ENCODE measurements at regions not wholly inside any gene's neighbourhood (a gene's known extent, or its start where the extent isn't known, plus 50 kb on each side); places are given as distances from the start of the nearest gene placed in this dataset.

DNA sequence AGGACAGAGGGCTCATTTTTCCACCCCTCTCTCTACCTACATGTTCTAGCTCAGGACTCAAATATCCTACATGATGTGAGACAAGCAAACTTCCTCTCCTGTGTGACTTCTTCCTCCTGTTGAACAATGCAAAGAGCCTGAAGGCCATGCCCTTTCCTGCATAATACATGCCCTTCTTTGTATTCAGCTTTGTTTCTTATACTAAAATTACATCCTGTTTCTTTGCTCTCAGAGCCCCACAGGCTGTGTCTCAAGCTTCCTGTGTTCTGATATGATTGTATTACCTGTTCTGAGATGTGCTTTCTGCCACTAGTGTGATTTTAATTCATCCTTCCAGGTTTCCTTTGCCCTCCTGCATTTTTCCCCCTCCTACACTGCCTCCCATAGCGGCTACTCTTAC, 166.4 kb upstream of the AFF2 start:
- peaks cover 21% of the 10 kb centered on the region for H3K4me1 Mint-ChIP-seq
- CTCF ChIA-PET: interaction anchor here (0.9 kb wide), 1 partner anchor 197 kb away, joined by 3 read pairs; no protein-coding TSS in a partner anchor
- H3K9me3 Mint-ChIP-seq: no peaks in the 10 kb centered on the region
- POLR2A ChIA-PET: interaction anchor here (1.4 kb wide), 1 partner anchor 47 kb away, joined by 4 read pairs; no protein-coding TSS in a partner anchor
- H3K4me3 Mint-ChIP-seq: no peak overlapping the region
- no peaks in the 10 kb centered on the region for H3K27me3 Mint-ChIP-seq
- no peak for DNase-seq
- H3K27ac Mint-ChIP-seq: peak overlapping the region; percentile 48
- no peaks in the 10 kb centered on the region for H3K36me3 Mint-ChIP-seq (ENCODE audit: low read depth)

DNA sequence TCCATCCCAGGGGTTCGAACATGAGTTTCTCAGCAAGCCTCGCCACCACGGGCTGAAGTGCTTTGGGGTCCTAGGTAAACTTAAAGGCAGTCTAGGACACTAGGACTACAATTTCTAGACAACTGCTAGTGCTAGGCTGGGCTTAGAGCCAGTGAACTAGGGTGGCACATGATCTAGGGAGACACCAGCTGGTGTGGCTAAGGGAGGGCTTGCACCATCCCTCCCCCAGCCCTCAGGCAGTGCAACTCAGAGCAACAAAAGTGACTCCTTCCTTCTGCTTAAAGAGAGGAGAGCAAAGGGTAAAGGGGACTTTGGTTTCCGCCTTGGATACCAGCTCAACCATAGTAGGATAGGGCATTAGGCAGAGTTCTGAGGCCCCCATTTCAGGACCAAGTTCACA, 162.5 kb upstream of the AFF2 start:
- H3K27ac Mint-ChIP-seq: no peak overlapping the region
- ChIA-PET CTCF (no interaction called here), POLR2A (no interaction called here)
- no peaks in the 10 kb centered on the region for H3K9me3 Mint-ChIP-seq
- no peak for DNase-seq
- no peaks in the 10 kb centered on the region for H3K36me3 Mint-ChIP-seq (ENCODE audit: low read depth)
- no peak overlapping the region for H3K4me3 Mint-ChIP-seq
- peaks cover 25% of the 10 kb centered on the region for H3K4me1 Mint-ChIP-seq
- H3K27me3 Mint-ChIP-seq: no peaks in the 10 kb centered on the region

DNA sequence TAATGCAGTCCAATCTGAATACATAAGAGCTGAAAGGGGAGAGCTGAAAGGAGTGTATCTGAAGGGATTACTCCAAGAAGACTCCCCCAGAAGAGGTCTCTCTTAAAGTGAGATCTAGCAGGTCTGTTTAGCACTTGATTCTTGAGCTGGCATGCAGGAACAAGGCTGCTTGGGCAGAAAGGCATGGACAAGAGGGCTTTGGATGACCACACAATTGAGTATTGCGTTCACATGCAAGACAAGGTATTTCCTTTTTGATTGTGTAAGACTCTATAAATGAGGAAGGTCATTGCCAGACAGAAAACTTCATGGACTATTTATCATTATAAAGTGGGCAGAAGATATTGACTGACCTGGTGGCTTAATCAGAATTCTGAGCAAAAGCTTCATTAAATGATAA, 145.5 kb upstream of the AFF2 start:
- ChIA-PET POLR2A (no interaction called here), CTCF (no interaction called here)
- H3K36me3 Mint-ChIP-seq (ENCODE audit: low read depth): no peaks in the 10 kb centered on the region
- H3K9me3 Mint-ChIP-seq: peaks cover 3% of the 10 kb centered on the region
- no peaks in the 10 kb centered on the region for H3K27me3 Mint-ChIP-seq
- H3K4me1 Mint-ChIP-seq: no peaks in the 10 kb centered on the region
- H3K4me3 Mint-ChIP-seq: no peak overlapping the region
- no peak for DNase-seq
- H3K27ac Mint-ChIP-seq: no peak overlapping the region

DNA sequence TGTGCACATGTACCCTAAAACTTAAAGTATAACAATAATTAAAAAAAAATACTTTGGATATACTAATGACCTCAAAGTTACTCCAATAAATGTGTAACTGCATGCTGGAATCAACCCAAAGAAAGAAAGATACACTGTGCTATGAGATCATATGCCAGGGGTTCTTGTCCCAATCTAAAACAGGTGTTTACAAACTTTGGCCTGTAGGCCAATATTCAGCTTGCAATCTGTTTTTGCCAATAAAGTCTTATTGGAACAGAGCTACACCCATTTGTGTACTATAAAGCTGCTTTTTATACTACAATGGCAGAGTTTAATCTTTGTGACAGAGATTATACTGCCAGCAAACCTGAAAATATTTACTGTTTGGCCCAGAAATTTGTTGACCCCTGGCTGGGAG, 138.8 kb upstream of the AFF2 start:
- no peaks in the 10 kb centered on the region for H3K4me1 Mint-ChIP-seq
- H3K4me3 Mint-ChIP-seq: no peak overlapping the region
- ChIA-PET POLR2A (no interaction called here), CTCF (no interaction called here)
- H3K27me3 Mint-ChIP-seq: no peaks in the 10 kb centered on the region
- no peaks in the 10 kb centered on the region for H3K9me3 Mint-ChIP-seq
- DNase-seq: no peak
- H3K27ac Mint-ChIP-seq: no peak overlapping the region
- H3K36me3 Mint-ChIP-seq (ENCODE audit: low read depth): no peaks in the 10 kb centered on the region

DNA sequence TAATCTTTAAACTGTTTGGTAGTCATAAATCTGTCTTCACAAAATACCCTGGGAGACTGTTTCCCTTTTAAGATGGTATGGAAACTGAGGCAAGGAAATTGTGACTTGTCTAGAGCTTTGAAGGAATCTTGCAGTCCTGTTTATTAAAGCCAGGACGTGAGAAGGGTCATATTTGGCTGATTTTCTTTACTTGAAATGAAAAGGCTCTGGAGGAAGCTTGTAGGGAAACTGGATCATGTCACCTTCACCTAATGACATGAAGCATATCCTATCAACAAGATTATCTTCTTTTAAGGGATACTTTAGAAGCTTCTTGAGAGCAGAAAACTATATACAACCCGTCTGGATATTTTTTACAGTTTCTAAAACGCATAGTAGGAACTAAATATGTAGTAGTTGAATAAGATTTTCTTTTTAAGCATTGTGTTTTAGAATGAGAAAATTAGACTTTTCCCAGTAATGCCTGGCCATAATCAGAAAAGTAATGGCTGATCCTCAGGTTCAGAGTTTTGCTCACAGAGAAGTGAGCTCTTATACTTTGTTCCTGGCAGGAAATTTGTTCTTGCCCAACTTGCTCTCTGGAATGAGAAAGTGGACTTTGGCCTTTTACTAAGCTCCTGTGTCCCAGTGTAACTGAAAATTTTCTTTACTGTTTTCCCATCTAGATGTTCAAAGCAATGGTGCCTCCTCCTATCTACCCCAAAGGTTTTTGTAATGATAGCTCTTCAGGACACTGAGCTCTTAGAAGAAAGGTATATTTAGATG, 136.8 kb upstream of the AFF2 start:
- H3K36me3 Mint-ChIP-seq (ENCODE audit: low read depth): no peaks in the 10 kb centered on the region
- POLR2A ChIA-PET: no interaction called here

DNA sequence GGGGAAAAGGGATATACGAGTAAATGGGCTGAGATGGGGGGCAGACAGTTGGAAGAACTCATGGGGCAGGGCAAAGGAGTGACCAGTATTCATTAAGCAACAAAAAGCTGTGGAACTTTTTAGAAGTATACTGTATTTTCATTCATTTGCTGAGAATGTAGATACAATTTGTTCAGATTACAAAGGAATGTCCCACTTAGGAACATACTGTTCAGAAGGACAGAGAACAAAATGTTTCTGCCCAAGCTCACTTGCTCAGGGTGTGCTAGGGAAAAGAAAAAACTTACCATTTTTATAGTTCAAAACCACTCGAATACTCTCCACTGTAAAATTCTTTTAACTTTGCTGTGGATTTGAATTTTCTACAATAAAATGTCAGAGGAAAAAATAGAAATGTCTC, 135.2 kb upstream of the AFF2 start:
- H3K4me3 Mint-ChIP-seq: no peak overlapping the region
- no peaks in the 10 kb centered on the region for H3K36me3 Mint-ChIP-seq (ENCODE audit: low read depth)
- POLR2A ChIA-PET: no interaction called here
- H3K27ac Mint-ChIP-seq: no peak overlapping the region
- no peaks in the 10 kb centered on the region for H3K9me3 Mint-ChIP-seq
- CTCF ChIA-PET: no interaction called here
- no peak for DNase-seq
- no peaks in the 10 kb centered on the region for H3K4me1 Mint-ChIP-seq
- no peaks in the 10 kb centered on the region for H3K27me3 Mint-ChIP-seq

More for the DNA sequence above, 136.8 kb upstream of the AFF2 start:
- H3K27me3 Mint-ChIP-seq: no peaks in the 10 kb centered on the region
- no peak for DNase-seq
- no peaks in the 10 kb centered on the region for H3K4me1 Mint-ChIP-seq
- no peak overlapping the region for H3K4me3 Mint-ChIP-seq
- no peaks in the 10 kb centered on the region for H3K9me3 Mint-ChIP-seq
- CTCF ChIA-PET: no interaction called here
- H3K27ac Mint-ChIP-seq: no peak overlapping the region

DNA sequence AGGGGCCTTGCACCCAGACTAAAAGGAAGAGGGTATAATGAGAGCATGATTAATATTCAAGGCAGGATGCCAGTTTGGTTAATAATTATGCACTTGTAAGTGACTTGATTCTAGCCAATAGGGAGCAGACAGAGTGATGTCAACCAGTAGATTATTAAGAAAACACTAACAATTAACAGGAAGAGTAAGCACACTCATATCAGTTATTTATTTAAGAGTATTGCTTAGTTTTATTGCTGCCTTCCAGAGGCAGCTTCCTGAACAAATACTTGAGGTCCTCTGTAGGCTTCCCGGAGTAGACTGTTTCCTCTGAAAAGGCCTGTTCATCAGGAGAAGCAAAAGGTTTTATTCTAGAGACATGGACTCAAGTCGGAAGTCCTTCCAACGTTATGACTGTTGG, 129.1 kb upstream of the AFF2 start:
- CTCF ChIA-PET: interaction anchor here (1.0 kb wide), 1 partner anchor 8 kb away, joined by 3 read pairs; no protein-coding TSS in a partner anchor
- Mint-ChIP-seq H3K4me3 (no peak overlapping the region), H3K4me1 (no peaks in the 10 kb centered on the region)

DNA sequence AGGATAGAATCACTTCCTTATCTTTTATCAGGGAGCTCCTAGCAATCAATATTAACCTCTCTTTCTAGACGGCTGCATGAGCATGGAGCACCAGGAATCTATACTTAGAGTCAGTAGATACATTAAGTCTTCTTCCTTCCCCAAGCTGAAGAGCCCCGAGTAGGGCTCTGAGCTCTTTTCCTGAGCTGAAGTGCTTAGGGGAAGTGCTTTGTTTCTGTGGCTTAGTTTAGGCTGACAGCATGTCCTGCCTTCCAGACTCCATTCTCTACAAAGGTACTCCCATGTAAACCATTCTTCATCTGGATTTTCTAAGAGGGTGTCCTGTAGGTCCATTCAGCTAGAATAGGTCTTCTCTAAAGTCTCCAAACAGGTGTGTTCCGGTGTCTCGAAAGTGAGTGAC, 127.5 kb upstream of the AFF2 start:
- POLR2A ChIA-PET: no interaction called here

More for the DNA sequence above, 129.1 kb upstream of the AFF2 start:
- Mint-ChIP-seq H3K9me3 (peaks cover under 1% of the 10 kb centered on the region), H3K27ac (no peak overlapping the region), H3K36me3 (ENCODE audit: low read depth) (peaks cover under 1% of the 10 kb centered on the region), H3K27me3 (no peaks in the 10 kb centered on the region)
- no peak for DNase-seq
- POLR2A ChIA-PET: no interaction called here

DNA sequence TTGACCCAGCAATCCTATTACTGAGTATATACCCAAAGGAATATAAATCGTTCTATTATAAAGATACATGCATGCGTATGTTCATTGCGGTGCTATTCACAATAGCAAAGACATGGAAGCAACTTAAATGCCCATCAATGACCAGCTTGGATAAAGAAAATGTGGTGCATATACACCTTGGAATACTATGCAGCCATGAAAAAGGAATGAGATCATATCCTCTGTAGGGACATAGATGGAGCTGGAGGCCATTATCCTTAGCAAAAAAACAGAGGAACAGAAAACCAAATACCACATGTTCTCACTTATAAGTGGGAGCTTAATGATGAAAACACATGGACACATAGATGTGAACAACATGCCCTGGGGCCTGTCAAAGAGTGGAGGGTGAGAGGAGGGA, 124.1 kb upstream of the AFF2 start:
- H3K4me1 Mint-ChIP-seq: peaks cover 18% of the 10 kb centered on the region

More for the DNA sequence above, 127.5 kb upstream of the AFF2 start:
- H3K9me3 Mint-ChIP-seq: peaks cover 4% of the 10 kb centered on the region
- no peak for DNase-seq
- H3K27ac Mint-ChIP-seq: no peak overlapping the region
- peaks cover 2% of the 10 kb centered on the region for H3K36me3 Mint-ChIP-seq (ENCODE audit: low read depth)
- no peaks in the 10 kb centered on the region for H3K27me3 Mint-ChIP-seq
- no peak overlapping the region for H3K4me3 Mint-ChIP-seq
- CTCF ChIA-PET: no interaction called here
- no peaks in the 10 kb centered on the region for H3K4me1 Mint-ChIP-seq

DNA sequence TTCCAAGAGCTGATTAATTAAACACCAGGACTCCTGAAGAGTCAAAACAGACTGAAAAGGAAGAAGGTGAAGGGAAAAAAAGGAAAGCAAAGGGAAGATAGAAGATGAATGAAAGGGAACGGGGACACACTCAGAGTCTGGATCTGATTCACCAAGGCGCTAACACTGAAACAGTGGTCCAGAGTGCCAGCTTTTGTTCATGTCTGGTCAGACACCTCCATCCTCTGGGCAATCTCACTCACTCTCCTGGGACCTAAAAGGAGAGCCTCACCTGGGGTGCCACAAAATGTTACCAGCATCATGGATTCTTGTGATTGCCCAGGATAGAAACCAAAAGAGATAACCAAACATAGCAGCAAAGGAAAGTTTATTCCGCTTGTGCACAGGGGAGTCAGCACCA, 120.3 kb upstream of the AFF2 start:
- no peak for DNase-seq
- Mint-ChIP-seq H3K4me1 (peaks cover 29% of the 10 kb centered on the region), H3K36me3 (ENCODE audit: low read depth) (peaks cover 2% of the 10 kb centered on the region), H3K27ac (peak overlapping the region; percentile 90), H3K27me3 (no peaks in the 10 kb centered on the region), H3K9me3 (peaks cover 4% of the 10 kb centered on the region), H3K4me3 (peak overlapping the region; percentile 35)
- POLR2A ChIA-PET: interaction anchor here (1.4 kb wide), 1 partner anchor 70 kb away, joined by 5 read pairs; no protein-coding TSS in a partner anchor
- CTCF ChIA-PET: interaction anchor here (0.7 to 1.0 kb wide), 2 partner anchors 9 to 72 kb away, joined by 3 read pairs; no protein-coding TSS in a partner anchor

More for the DNA sequence above, 124.1 kb upstream of the AFF2 start:
- CTCF ChIA-PET: no interaction called here
- H3K36me3 Mint-ChIP-seq (ENCODE audit: low read depth): peaks cover 2% of the 10 kb centered on the region
- H3K4me3 Mint-ChIP-seq: no peak overlapping the region
- no peaks in the 10 kb centered on the region for H3K27me3 Mint-ChIP-seq
- H3K27ac Mint-ChIP-seq: no peak overlapping the region
- POLR2A ChIA-PET: no interaction called here
- H3K9me3 Mint-ChIP-seq: peaks cover 4% of the 10 kb centered on the region
- DNase-seq: no peak

DNA sequence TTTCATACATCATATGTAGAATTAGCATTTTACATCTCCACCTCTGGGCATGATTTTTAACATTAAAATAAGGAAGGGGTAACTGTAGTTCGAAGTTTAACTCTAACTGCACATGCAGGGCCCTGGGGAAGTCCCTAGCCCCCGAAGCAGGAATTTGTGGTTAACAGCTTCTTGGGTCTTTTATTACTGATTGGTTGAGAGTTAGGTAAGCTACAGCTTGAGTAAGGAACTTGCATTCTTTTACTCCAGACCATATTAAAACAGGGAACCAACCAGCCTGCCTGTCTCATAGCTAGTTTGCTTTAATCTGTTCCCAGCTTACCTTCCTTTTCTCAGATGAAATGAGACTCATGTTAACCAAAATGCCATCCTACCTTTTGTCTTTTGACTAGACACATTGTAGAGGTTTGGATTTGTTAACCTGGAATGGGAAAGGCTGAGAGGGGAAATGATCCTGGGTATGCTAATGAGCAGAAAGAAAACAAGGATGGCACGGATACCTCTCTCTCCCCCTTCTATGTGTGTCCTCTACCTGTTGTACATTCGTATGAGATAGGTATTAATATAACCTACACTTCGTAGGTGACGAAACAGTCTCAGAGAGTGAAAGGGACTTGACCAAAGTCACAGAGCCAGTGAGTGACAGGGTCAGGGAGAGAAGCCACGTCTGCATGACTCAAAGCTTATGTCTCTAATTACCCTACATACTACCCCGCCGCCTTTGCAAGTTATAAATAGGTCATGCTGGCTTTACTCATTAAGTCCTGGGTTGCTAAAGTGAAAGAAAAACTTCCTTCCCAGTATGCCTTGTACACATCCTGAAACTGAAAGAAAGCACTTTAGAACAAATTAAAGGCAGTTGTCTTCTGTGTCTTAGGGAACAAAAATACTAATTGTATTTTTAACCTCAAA, 119.5 kb upstream of the AFF2 start:
- Mint-ChIP-seq H3K27ac (peak overlapping the region; percentile 90), H3K4me3 (peak overlapping the region; percentile 68), H3K9me3 (peaks cover 4% of the 10 kb centered on the region), H3K36me3 (ENCODE audit: low read depth) (peaks cover 2% of the 10 kb centered on the region), H3K27me3 (no peaks in the 10 kb centered on the region), H3K4me1 (peaks cover 29% of the 10 kb centered on the region)
- peak; percentile 41 for DNase-seq
- POLR2A ChIA-PET: interaction anchor here (1.4 kb wide), 2 partner anchors 47 to 71 kb away, joined by 4 to 5 read pairs; no protein-coding TSS in a partner anchor
- CTCF ChIA-PET: no interaction called here

DNA sequence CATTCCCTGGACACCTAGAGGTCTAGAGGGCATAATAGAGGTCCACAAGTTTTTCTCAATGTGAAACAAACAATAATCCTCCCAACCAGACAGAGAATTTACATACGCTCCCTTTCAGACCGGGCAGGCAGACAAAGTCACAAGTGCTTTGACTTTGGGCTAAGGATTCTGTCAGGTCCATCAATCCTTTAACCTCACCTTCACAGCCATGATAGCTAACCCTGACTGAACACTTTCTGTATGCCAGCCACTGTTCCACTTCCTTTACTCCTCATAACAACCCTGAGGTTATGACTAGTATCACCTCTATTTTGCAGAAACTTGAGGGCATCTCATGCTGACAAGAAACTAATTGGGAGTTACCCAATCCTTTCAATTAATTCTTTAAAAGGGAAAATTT, 118.8 kb upstream of the AFF2 start:
- DNase-seq: no peak
- ChIA-PET POLR2A (interaction anchor here (1.4 kb wide), 1 partner anchor 47 kb away, joined by 4 read pairs; no protein-coding TSS in a partner anchor), CTCF (no interaction called here)
- Mint-ChIP-seq H3K27me3 (no peaks in the 10 kb centered on the region), H3K4me3 (peak overlapping the region; percentile 68), H3K36me3 (ENCODE audit: low read depth) (no peaks in the 10 kb centered on the region), H3K27ac (peak overlapping the region; percentile 90), H3K9me3 (no peaks in the 10 kb centered on the region), H3K4me1 (peaks cover 29% of the 10 kb centered on the region)

DNA sequence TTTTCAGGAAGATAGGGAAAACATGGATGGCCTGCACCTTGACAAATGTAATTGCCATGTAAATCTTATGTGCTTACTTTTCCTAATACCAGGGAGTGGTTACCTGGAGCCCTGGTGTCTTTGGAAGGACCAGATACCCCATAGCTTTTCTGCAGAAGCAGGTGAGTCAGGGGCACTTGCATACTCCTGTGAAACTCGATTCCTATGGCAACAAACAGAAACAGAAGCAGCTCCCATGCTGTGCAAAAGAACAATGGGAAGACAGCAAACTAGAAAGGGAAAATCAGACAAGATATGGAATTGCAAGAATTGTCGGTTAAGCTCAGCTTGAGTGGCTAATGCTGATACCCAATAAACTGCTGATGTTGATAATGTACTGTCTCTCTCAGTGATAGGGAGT, 117.4 kb upstream of the AFF2 start:
- Mint-ChIP-seq H3K27me3 (no peaks in the 10 kb centered on the region), H3K9me3 (no peaks in the 10 kb centered on the region), H3K36me3 (ENCODE audit: low read depth) (no peaks in the 10 kb centered on the region), H3K4me1 (peaks cover 29% of the 10 kb centered on the region), H3K4me3 (no peak overlapping the region), H3K27ac (no peak overlapping the region)
- ChIA-PET POLR2A (no interaction called here), CTCF (no interaction called here)
- no peak for DNase-seq

Data from activated CD4-positive, alpha-beta memory T cell treated with anti-CD3 and anti-CD28 coated beads, Interleukin-2, amount 10 ng/mL, durations not matched to agents 7 days and 5 days (primary cell).